OCI-LY3 (cell line): ENCODE measurements at regions not wholly inside any gene's neighbourhood (a gene's known extent, or its start where the extent isn't known, plus 50 kb on each side); places are given as distances from the start of the nearest gene placed in this dataset.

Experiments
- CTCF ChIP-seq: fragments of 200-600, 300-600 bp; sonication (generic); IDR thresholded peaks from 2 replicates; pipeline ENCODE4 v1.5.1; 2014; ENCODE audit warnings: antibody characterized with exemption, low read length, low read depth
- EZH2phosphoT487 ChIP-seq: fragments of 200-600 bp; shearing (Covaris generic); IDR thresholded peaks from 2 replicates; pipeline ENCODE4 v1.6.1; 2018; ENCODE audit warnings: antibody characterized with exemption, mixed run types, low read depth

DNA sequence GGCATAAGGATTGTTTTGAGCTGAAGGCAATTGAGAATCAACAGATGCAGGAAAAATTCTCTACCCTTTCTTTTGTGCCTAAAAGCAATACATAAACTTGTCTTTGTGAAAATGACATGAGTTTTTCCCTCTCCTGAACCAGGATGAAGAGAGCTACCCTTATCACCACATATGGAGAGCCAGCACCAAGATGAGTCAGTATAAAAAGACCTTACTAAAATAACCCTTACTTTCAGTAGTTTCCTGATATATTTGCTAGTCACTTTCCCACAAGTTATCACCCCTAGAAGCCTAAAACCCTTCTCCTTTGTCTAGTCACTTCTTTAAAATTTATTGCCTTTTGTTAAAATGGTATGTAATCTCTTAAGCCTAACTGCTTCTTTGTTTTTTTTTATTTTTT lies 61.9 kb upstream of the ANKRD10 start:
- TF ChIP-seq CTCF (no peak), EZH2phosphoT487 (no peak)
